PC-9 (cell line): ENCODE measurements at regions not wholly inside any gene's neighbourhood (a gene's known extent, or its start where the extent isn't known, plus 50 kb on each side); places are given as distances from the start of the nearest gene placed in this dataset.

Source experiments
- BruUV-seq: library from RNA; stranded (reverse); fragments of 400-500 nt; replicated peaks from 2 replicates; lab custom pipeline; 2021; lab: Mats Ljungman, UMichigan
- CTCF ChIA-PET: fragments of 300-600 bp; sonication (Branson Sonifier 250); formaldehyde crosslinking; loops from one replicate; lab custom pipeline; 2022; ENCODE audit warnings: antibody characterized with exemption; lab: Charles Lee
- POLR2A ChIA-PET: fragments of 300-600 bp; sonication (Branson Sonifier 250); formaldehyde crosslinking; loops from one replicate; lab custom pipeline; 2022; ENCODE audit warnings: antibody characterized with exemption; ENCODE audit not compliant: unreplicated experiment; lab: Charles Lee
- DNase-seq, 2 experiments: peaks; one replicate each; pipeline versions ENCODE4 v3.0.0 to v3.0.0-alpha.2; 2015 to 2022; ENCODE audit warnings: mixed read lengths in 1 of 2
- H2AFZ ChIP-seq: fragments of 200-600 bp; sonication (generic); 2 replicates; pipeline ENCODE4 v1.8.1; 2017; ENCODE audit warnings: antibody characterized with exemption
- H3F3A ChIP-seq: fragments of 200-600 bp; sonication (generic); 2 replicates; pipeline ENCODE4 v1.8.1; 2017; ENCODE audit warnings: antibody characterized with exemption, mild to moderate bottlenecking, low read depth; ENCODE audit not compliant: insufficient read depth
- H3K27ac ChIP-seq: fragments of 200-600 bp; sonication (generic); 2 replicates; pipeline ENCODE4 v1.6.1; 2016; ENCODE audit warnings: mixed run types
- H3K27me3 ChIP-seq: fragments of 200-600 bp; sonication (generic); 2 replicates; pipeline ENCODE4 v1.6.1; 2016; ENCODE audit warnings: low read depth, mixed run types; ENCODE audit not compliant: insufficient read depth
- H3K36me3 ChIP-seq: fragments of 200-600 bp; sonication (generic); 2 replicates; pipeline ENCODE4 v1.6.1; 2016; ENCODE audit warnings: low read depth, mixed run types
- H3K4me1 ChIP-seq: fragments of 200-600 bp; sonication (generic); replicated peaks from 2 replicates; pipeline ENCODE4 v1.6.1; 2016; ENCODE audit warnings: mixed run types; ENCODE audit not compliant: insufficient read depth
- H3K4me2 ChIP-seq: fragments of 200-600 bp; sonication (generic); 2 replicates; pipeline ENCODE4 v1.6.1; 2017; ENCODE audit warnings: mixed run types
- H3K4me3 ChIP-seq: fragments of 200-600 bp; sonication (generic); 2 replicates; pipeline ENCODE4 v1.6.1; 2016; ENCODE audit warnings: mixed run types
- H3K79me2 ChIP-seq: fragments of 200-600 bp; sonication (generic); 2 replicates; pipeline ENCODE4 v1.6.1; 2017; ENCODE audit warnings: low read depth, mixed run types
- H3K9me2 ChIP-seq: fragments of 200-600 bp; sonication (generic); 2 replicates; pipeline ENCODE4 v1.8.1; 2017; ENCODE audit warnings: mild to moderate bottlenecking; ENCODE audit not compliant: insufficient read depth
- H3K9me3 ChIP-seq: fragments of 200-600 bp; sonication (generic); 2 replicates; pipeline ENCODE4 v1.8.1; 2016; ENCODE audit warnings: low read depth; ENCODE audit not compliant: insufficient read depth
- H4K20me1 ChIP-seq: fragments of 200-600 bp; sonication (generic); 2 replicates; pipeline ENCODE4 v1.8.1; 2017; ENCODE audit not compliant: insufficient read depth
- CTCF ChIP-seq: fragments of 200-600 bp; sonication (generic); conservative IDR thresholded peaks from 2 replicates; pipeline ENCODE4 v1.6.1; 2017; ENCODE audit warnings: mixed run types, antibody characterized with exemption, mild to moderate bottlenecking, moderate library complexity
- EZH2 ChIP-seq: fragments of 200-600 bp; sonication (generic); IDR thresholded peaks from 2 replicates; pipeline ENCODE4 v1.8.0; 2017; ENCODE audit warnings: antibody characterized with exemption, low read depth
- intact Hi-C: fragments of 100-400 bp; cut with micrococcal nuclease; formaldehyde crosslinking; loops from one replicate; pipeline ENCODE4 v1.10.0; 2022; ENCODE audit not compliant: unreplicated experiment

- CTCF ChIA-PET = no interaction called here
- H3K79me2 ChIP-seq = no peaks in the 10 kb centered on the region
- POLR2A ChIA-PET = no interaction called here
These were observed 95.1 kb downstream of the DKK1 start for GRCh38 chr10:52409195-52409594.

DNA sequence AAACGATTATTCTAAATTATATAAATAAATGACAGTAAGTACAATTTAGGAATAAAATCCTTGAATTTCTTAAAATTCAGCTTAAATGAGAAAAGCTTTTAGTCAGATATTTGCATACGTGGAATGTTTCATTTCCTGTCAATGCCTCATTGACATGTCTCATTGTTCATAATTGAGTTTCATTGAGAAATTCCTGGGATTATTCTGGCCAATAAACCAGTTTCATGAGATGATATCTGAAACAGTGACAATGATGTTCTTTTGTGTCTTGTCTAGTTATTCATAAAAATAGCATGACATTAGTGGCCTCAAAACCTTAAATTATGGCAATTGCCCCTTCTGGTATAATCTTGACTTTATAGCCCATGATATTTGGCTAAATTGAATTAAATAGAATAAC, 95.8 kb downstream of the DKK1 start:
- TF ChIP-seq EZH2 = no peak
- TF ChIP-seq CTCF = no peak
- ChIA-PET CTCF (no interaction called here), POLR2A (no interaction called here)
- BruUV-seq = no TSS peak
- H3K4me1 ChIP-seq = no peaks in the 10 kb centered on the region
- no peaks in the 10 kb centered on the region for H3K27me3 ChIP-seq
- DNase-seq = no peak
- H3K4me3 ChIP-seq = no peak overlapping the region
- H4K20me1 ChIP-seq = no peaks in the 10 kb centered on the region
- no peak overlapping the region for H3K4me2 ChIP-seq
- no peaks in the 10 kb centered on the region for H3K9me2 ChIP-seq
- no peaks in the 10 kb centered on the region for H3K36me3 ChIP-seq
- no peaks in the 10 kb centered on the region for H3F3A ChIP-seq
- no peak overlapping the region for H3K27ac ChIP-seq
- H3K79me2 ChIP-seq = no peaks in the 10 kb centered on the region
- H3K9me3 ChIP-seq = no peaks in the 10 kb centered on the region
- intact Hi-C loops = no loop called here
- H2AFZ ChIP-seq = no peak overlapping the region

More at GRCh38 chr10:52409195-52409594, 95.1 kb downstream of the DKK1 start:
- no peaks in the 10 kb centered on the region for H3F3A ChIP-seq
- no peak overlapping the region for H2AFZ ChIP-seq
- intact Hi-C loops = no loop called here
- H3K9me2 ChIP-seq = no peaks in the 10 kb centered on the region
- H3K27ac ChIP-seq = no peak overlapping the region
- no peaks in the 10 kb centered on the region for H3K9me3 ChIP-seq
- no peak overlapping the region for H3K4me3 ChIP-seq
- H3K27me3 ChIP-seq = no peaks in the 10 kb centered on the region
- no peak overlapping the region for H3K4me2 ChIP-seq
- H3K36me3 ChIP-seq = no peaks in the 10 kb centered on the region
- no peaks in the 10 kb centered on the region for H4K20me1 ChIP-seq
- DNase-seq = no peak
- BruUV-seq = no TSS peak
- TF ChIP-seq CTCF (no peak), EZH2 (no peak)
- H3K4me1 ChIP-seq = no peaks in the 10 kb centered on the region

DNA sequence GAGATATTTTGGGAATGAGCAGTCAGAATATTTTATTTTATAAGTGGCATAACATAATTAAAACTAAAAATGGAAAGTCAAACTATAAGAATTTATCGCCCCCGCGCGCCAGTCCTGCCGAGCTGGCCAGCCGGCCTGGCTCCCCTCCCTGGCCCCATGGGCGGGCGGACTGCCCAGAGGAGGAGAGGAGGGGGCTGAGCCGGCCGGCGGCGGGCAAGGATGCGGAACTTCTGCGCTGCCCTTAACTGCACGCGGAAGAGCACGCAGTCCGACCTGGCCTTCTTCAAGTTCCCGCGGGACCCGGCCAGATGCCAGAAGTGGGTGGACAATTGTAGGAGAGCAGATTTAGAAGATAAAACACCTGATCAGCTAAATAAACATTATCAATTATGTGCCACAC, 96.8 kb downstream of the DKK1 start:
- Histone ChIP-seq H2AFZ (no peak overlapping the region), H3K79me2 (no peaks in the 10 kb centered on the region)
- CTCF ChIA-PET = no interaction called here

More for the DNA sequence above, 96.8 kb downstream of the DKK1 start:
- Histone ChIP-seq H3K27me3 (no peaks in the 10 kb centered on the region), H3K4me1 (no peaks in the 10 kb centered on the region), H3K27ac (no peak overlapping the region), H3K4me2 (no peak overlapping the region), H4K20me1 (no peaks in the 10 kb centered on the region), H3K9me3 (no peaks in the 10 kb centered on the region), H3K4me3 (no peak overlapping the region), H3K36me3 (no peaks in the 10 kb centered on the region), H3K9me2 (no peaks in the 10 kb centered on the region), H3F3A (no peaks in the 10 kb centered on the region)
- POLR2A ChIA-PET = no interaction called here
- no peak for DNase-seq
- TF ChIP-seq CTCF = no peak
- TF ChIP-seq EZH2 = no peak
- intact Hi-C loops = no loop called here
- no TSS peak for BruUV-seq
